K562 (cell line): ENCODE measurements at regions not wholly inside any gene's neighbourhood (a gene's known extent, or its start where the extent isn't known, plus 50 kb on each side); places are given as distances from the start of the nearest gene placed in this dataset.

Experiments used
- ATAC-seq: fragments of 200-7000 bp; cut with Tn5 transposase; 3 replicates; pipeline ENCODE4 v1.9.1; 2020; ENCODE audit warnings: moderate library complexity
- BruUV-seq: library from RNA; stranded (reverse); fragments of 400-500 nt; replicated peaks from 2 replicates; lab custom pipeline; 2021; lab: Mats Ljungman, UMichigan
- CTCF ChIA-PET: fragments of 300-600 bp; formaldehyde crosslinking; extraction: SDS; loops from one replicate; lab custom pipeline; 2021; ENCODE audit warnings: low intra/inter-chr PET ratio; lab: Yijun Ruan, JAX
- POLR2A ChIA-PET: fragments of 300-600, 350-650 bp; sonication (Branson Sonifier 250); formaldehyde crosslinking; extraction: SDS; loops from one replicate; lab custom pipeline; 2021; ENCODE audit warnings: antibody characterized with exemption, inconsistent platforms; lab: Yijun Ruan, JAX
- DNase-seq, 4 experiments: peaks; one replicate each; pipeline versions ENCODE4 v3.0.0 to v3.0.0-alpha.2; 2011 to 2018; ENCODE audit warnings: low spot score in 3 of 4, mixed read lengths in 3 of 4; ENCODE audit errors: extremely low read depth in 1 of 4
- FAIRE-seq: peaks from 2 replicates; lab custom pipeline; 2011; peaks lifted over from hg19 to GRCh38; lab: Jason Lieb, UNC
- H2AFZ ChIP-seq: 2 replicates; pipeline ENCODE4 v1.6.0; 2011; ENCODE audit warnings: low read depth, low read length, control low read depth, inconsistent platforms
- H3K27ac ChIP-seq: fragments of 200-600 bp; 3 replicates; pipeline ENCODE4 v1.8.0; 2011; ENCODE audit warnings: low read depth, mild to moderate bottlenecking, control low read depth, inconsistent platforms, low read length, moderate library complexity, mixed read lengths; ENCODE audit errors: extremely low read depth
- H3K27me3 ChIP-seq, 2 experiments: fragments of 300-600 bp in 1 of 2; 2 replicates in 1 of 2; 3 replicates in 1 of 2; pipeline versions ENCODE4 v1.6.0 to v1.8.0; 2011; ENCODE audit warnings: inconsistent platforms in 2 of 2, low read length in 2 of 2, mild to moderate bottlenecking in 1 of 2, mixed read lengths in 1 of 2, moderate library complexity in 1 of 2; ENCODE audit not compliant: control insufficient read depth in 2 of 2, insufficient read depth in 2 of 2
- H3K36me3 ChIP-seq: fragments of 300-600 bp; 3 replicates; pipeline ENCODE4 v1.8.0; 2011; ENCODE audit warnings: mild to moderate bottlenecking, low read length, inconsistent platforms; ENCODE audit not compliant: control insufficient read depth, insufficient read depth
- H3K4me1 ChIP-seq, 2 experiments: fragments of 200-600 bp in 1 of 2; replicated peaks in 1 of 2; 2 replicates in 1 of 2; 3 replicates in 1 of 2; pipeline versions ENCODE4 v1.5.1 to v1.8.0; 2011; ENCODE audit warnings: inconsistent platforms in 2 of 2, low read length in 2 of 2, mild to moderate bottlenecking in 1 of 2, mixed read lengths in 1 of 2, moderate library complexity in 1 of 2; ENCODE audit not compliant: control insufficient read depth in 2 of 2, insufficient read depth in 2 of 2
- H3K4me2 ChIP-seq: 2 replicates; pipeline ENCODE4 v1.6.1; 2011; ENCODE audit warnings: low read length, control low read depth, inconsistent platforms, mixed read lengths; ENCODE audit not compliant: insufficient read depth
- H3K4me3 ChIP-seq: fragments of 200-600 bp; sonication (generic), shearing (Covaris generic); 2 replicates; pipeline ENCODE4 v1.5.1; 2016; ENCODE audit warnings: control low read depth, inconsistent platforms
- H3K79me2 ChIP-seq: fragments of 200-600 bp; 3 replicates; pipeline ENCODE4 v1.8.0; 2011; ENCODE audit warnings: low read length, inconsistent platforms; ENCODE audit not compliant: control insufficient read depth, insufficient read depth
- H3K9ac ChIP-seq, 2 experiments: 2 replicates each; pipeline versions ENCODE4 v1.6.0 to v1.6.1; 2011; ENCODE audit warnings: low read depth in 2 of 2, low read length in 2 of 2, control low read depth in 1 of 2, inconsistent platforms in 1 of 2, mild to moderate bottlenecking in 1 of 2, mixed read lengths in 1 of 2; ENCODE audit not compliant: insufficient read depth in 1 of 2
- H3K9me1 ChIP-seq: one replicate; pipeline ENCODE4 v1.6.0; 2011; ENCODE audit warnings: inconsistent platforms, mild to moderate bottlenecking, low read length, moderate library complexity; ENCODE audit not compliant: control insufficient read depth, insufficient read depth
- H3K9me3 ChIP-seq: replicated peaks from 2 replicates; pipeline ENCODE4 v1.5.1; 2011; ENCODE audit warnings: low read depth, low read length, inconsistent platforms; ENCODE audit not compliant: control insufficient read depth, insufficient read depth
- H4K20me1 ChIP-seq: replicated peaks from 2 replicates; pipeline ENCODE4 v1.6.1; 2011; ENCODE audit warnings: low read length, inconsistent platforms, mixed read lengths; ENCODE audit not compliant: control insufficient read depth, insufficient read depth
- CREB3L1 ChIP-seq: fragments of 450-650 bp; IDR thresholded peaks from 2 replicates; pipeline ENCODE4 v1.6.1; 2014; ENCODE audit warnings: low read depth, mild to moderate bottlenecking, moderate library complexity, borderline replicate concordance
- DPF2 ChIP-seq: fragments of 450-650 bp; IDR thresholded peaks from 2 replicates; pipeline ENCODE4 v1.6.1; 2016
- KLF6 ChIP-seq: fragments of 250-450 bp; sonication (Bioruptor Pico); IDR thresholded peaks from 2 replicates; pipeline ENCODE4 v1.4.0; 2020; ENCODE audit warnings: mild to moderate bottlenecking, moderate library complexity, borderline replicate concordance
- PCBP1 ChIP-seq: fragments of 200-400 bp; formaldehyde crosslinking; IDR thresholded peaks from 2 replicates; pipeline ENCODE4 v1.6.1; 2018; ENCODE audit warnings: mild to moderate bottlenecking, low read depth, low read length; ENCODE audit not compliant: poor library complexity, severe bottlenecking
- PHF20 ChIP-seq: fragments of 450-650 bp; IDR thresholded peaks from 2 replicates; pipeline ENCODE4 v1.6.1; 2018; ENCODE audit not compliant: partially characterized antibody
- RBM25 ChIP-seq: fragments of 200-400 bp; formaldehyde crosslinking; IDR thresholded peaks from 2 replicates; pipeline ENCODE4 v1.6.1; 2018; ENCODE audit warnings: low read length, low read depth, moderate library complexity; ENCODE audit not compliant: severe bottlenecking
- RHOXF2B ChIP-seq: fragments of 250-450 bp; sonication (Bioruptor Pico); conservative IDR thresholded peaks from 2 replicates; pipeline ENCODE4 v1.5.1; 2021
- SMAD2 ChIP-seq: fragments of 150-350 bp; IDR thresholded peaks from 2 replicates; pipeline ENCODE4 v1.6.1; 2014; ENCODE audit warnings: low read depth, mild to moderate bottlenecking, low read length
- SRSF1 ChIP-seq: fragments of 200-400 bp; formaldehyde crosslinking; IDR thresholded peaks from 2 replicates; pipeline ENCODE4 v1.6.1; 2017; ENCODE audit warnings: mild to moderate bottlenecking, low read depth, low read length, moderate library complexity
- ZNF124 ChIP-seq: sonication (generic); formaldehyde crosslinking; IDR thresholded peaks from 2 replicates; pipeline ENCODE4 v1.8.1; 2022; ENCODE audit warnings: missing genetic modification reagents
- WGBS: fragments of 100-300 bp; shearing (Covaris generic); methylation state at CpG from one replicate; pipeline ENCODE4 v1.1.6; 2016; ENCODE audit warnings: low coverage, mixed read lengths; ENCODE audit not compliant: insufficient coverage; ENCODE audit errors: missing lambda C conversion rate; 5-methylcytosine and 5-hydroxymethylcytosine counted together
- in situ Hi-C: fragments of 300-500 bp; cut with MboI; formaldehyde crosslinking; loops from 4 replicates; pipeline ENCODE4 v1.15.0; 2018; ENCODE audit warnings: inconsistent platforms, mixed read lengths
- intact Hi-C: fragments of 100-400 bp; cut with micrococcal nuclease; formaldehyde crosslinking; loops from 2 replicates; pipeline ENCODE4 v1.14.2; 2022
- TF ChIP-seq, protein P1 (sequence below): fragments of 450-650 bp; formaldehyde crosslinking; IDR thresholded peaks from 2 replicates; pipeline ENCODE4 v1.4.0; 2022; ENCODE audit warnings: missing genetic modification characterization
- TF ChIP-seq, protein P2 (sequence below): IDR thresholded peaks from 3 replicates; pipeline ENCODE4 v1.6.1; 2011; ENCODE audit warnings: borderline replicate concordance, mild to moderate bottlenecking, moderate library complexity; ENCODE audit not compliant: insufficient read length; ENCODE audit errors: extremely low read depth
- TF ChIP-seq, protein P3 (sequence below): IDR thresholded peaks from 2 replicates; pipeline ENCODE4 v1.6.1; 2012; ENCODE audit warnings: low read depth, low read length, improper control_type of control experiment, borderline replicate concordance

DNA sequence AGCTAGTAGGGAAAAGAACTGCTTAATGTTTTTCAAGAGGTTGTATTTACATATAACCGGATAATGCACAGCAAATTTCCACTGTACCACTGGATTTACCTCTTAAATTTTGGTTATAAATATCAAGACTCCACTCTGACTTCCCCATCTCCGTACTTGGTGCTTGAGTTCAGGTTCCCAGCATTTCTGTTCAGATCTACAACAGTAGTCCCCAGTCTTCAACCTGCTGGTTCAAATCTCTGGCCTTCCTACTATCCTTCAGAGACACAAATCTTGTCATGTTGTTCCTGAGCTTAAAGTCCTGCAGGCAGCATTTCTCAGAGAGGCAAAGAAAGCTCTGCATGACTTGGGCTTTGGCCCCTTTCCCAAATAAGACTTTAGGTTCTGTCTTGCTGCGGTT lies 392.6 kb upstream of the ATP5MC3 start:
- DNase-seq: no peak
- no peak for FAIRE-seq
- POLR2A ChIA-PET: interaction anchor here (0.7 kb wide), 1 partner anchor 17 kb away, joined by 3 read pairs; no protein-coding TSS in a partner anchor
- no peak overlapping the region for H3K27ac ChIP-seq
- 2% methylated on average over 3 of the region's 3 CpGs for WGBS
- H3K27me3 ChIP-seq: peaks cover 0 to 8% of the 10 kb centered on the region in 2 experiments; a peak in 1 of 5 replicates
- no peak overlapping the region for H2AFZ ChIP-seq
- H3K9ac ChIP-seq: no peak overlapping the region
- BruUV-seq: no TSS peak
- H3K4me3 ChIP-seq: no peak overlapping the region
- H3K79me2 ChIP-seq: no peaks in the 10 kb centered on the region
- in situ Hi-C loops (no loop called here), intact Hi-C loops (no loop called here)
- H4K20me1 ChIP-seq: no peaks in the 10 kb centered on the region
- no peak for ATAC-seq
- no peaks in the 10 kb centered on the region for H3K9me3 ChIP-seq
- H3K9me1 ChIP-seq: no peaks in the 10 kb centered on the region
- CTCF ChIA-PET: interaction anchor here (0.6 kb wide), 1 partner anchor 537 kb away, joined by 3 read pairs; no protein-coding TSS in a partner anchor
- H3K4me2 ChIP-seq: no peak overlapping the region
- TF ChIP-seq CREB3L1: no peak
- no peak for TF ChIP-seq KLF6 (CRISPR knock-in tag)
- TF ChIP-seq, protein P1, sequence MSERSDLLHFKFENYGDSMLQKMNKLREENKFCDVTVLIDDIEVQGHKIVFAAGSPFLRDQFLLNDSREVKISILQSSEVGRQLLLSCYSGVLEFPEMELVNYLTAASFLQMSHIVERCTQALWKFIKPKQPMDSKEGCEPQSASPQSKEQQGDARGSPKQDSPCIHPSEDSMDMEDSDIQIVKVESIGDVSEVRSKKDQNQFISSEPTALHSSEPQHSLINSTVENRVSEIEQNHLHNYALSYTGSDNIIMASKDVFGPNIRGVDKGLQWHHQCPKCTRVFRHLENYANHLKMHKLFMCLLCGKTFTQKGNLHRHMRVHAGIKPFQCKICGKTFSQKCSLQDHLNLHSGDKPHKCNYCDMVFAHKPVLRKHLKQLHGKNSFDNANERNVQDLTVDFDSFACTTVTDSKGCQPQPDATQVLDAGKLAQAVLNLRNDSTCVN (CRISPR knock-in tag): no peak
- TF ChIP-seq RHOXF2B (CRISPR knock-in tag): no peak
- TF ChIP-seq, protein P2, sequence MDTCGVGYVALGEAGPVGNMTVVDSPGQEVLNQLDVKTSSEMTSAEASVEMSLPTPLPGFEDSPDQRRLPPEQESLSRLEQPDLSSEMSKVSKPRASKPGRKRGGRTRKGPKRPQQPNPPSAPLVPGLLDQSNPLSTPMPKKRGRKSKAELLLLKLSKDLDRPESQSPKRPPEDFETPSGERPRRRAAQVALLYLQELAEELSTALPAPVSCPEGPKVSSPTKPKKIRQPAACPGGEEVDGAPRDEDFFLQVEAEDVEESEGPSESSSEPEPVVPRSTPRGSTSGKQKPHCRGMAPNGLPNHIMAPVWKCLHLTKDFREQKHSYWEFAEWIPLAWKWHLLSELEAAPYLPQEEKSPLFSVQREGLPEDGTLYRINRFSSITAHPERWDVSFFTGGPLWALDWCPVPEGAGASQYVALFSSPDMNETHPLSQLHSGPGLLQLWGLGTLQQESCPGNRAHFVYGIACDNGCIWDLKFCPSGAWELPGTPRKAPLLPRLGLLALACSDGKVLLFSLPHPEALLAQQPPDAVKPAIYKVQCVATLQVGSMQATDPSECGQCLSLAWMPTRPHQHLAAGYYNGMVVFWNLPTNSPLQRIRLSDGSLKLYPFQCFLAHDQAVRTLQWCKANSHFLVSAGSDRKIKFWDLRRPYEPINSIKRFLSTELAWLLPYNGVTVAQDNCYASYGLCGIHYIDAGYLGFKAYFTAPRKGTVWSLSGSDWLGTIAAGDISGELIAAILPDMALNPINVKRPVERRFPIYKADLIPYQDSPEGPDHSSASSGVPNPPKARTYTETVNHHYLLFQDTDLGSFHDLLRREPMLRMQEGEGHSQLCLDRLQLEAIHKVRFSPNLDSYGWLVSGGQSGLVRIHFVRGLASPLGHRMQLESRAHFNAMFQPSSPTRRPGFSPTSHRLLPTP: no peak
- no peak for TF ChIP-seq DPF2
- no peak for TF ChIP-seq SRSF1
- TF ChIP-seq, protein P3, sequence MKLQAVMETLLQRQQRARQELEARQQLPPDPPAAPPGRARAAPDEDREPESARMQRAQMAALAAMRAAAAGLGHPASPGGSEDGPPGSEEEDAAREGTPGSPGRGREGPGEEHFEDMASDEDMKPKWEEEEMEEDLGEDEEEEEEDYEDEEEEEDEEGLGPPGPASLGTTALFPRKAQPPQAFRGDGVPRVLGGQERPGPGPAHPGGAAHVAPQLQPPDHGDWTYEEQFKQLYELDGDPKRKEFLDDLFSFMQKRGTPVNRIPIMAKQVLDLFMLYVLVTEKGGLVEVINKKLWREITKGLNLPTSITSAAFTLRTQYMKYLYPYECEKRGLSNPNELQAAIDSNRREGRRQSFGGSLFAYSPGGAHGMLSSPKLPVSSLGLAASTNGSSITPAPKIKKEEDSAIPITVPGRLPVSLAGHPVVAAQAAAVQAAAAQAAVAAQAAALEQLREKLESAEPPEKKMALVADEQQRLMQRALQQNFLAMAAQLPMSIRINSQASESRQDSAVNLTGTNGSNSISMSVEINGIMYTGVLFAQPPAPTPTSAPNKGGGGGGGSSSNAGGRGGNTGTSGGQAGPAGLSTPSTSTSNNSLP: no peak
- no peak for TF ChIP-seq PHF20
- no peak for TF ChIP-seq ZNF124
- no peak for TF ChIP-seq RBM25
- TF ChIP-seq PCBP1: no peak
- no peak for TF ChIP-seq SMAD2
- H3K4me1 ChIP-seq: no peaks in the 10 kb centered on the region
- H3K36me3 ChIP-seq: no peaks in the 10 kb centered on the region
